Esophagus squamous epithelium (tissue), 4 donors: ENCODE measurements at regions not wholly inside any gene's neighbourhood (a gene's known extent, or its start where the extent isn't known, plus 50 kb on each side); places are given as distances from the start of the nearest gene placed in this dataset.

ENCODE experiments used
- CTCF ChIP-seq, 6 experiments: fragments of 450-650 bp in 4 of 6; fragments of 200-600 bp in 2 of 6; sonication (generic) in 2 of 6; IDR thresholded peaks; one replicate each; pipeline ENCODE4 v1.5.1; 2016 to 2019; ENCODE audit warnings: antibody characterized with exemption in 6 of 6, mild to moderate bottlenecking in 4 of 6, moderate library complexity in 4 of 6
- POLR2A ChIP-seq, 4 donors: fragments of 450-650 bp; IDR thresholded peaks; one replicate each; pipeline ENCODE4 v1.6.1; 2017; ENCODE audit warnings: antibody characterized with exemption in 4 of 4, mild to moderate bottlenecking in 4 of 4, moderate library complexity in 3 of 4

GRCh38 chr13:59250336-59251189 lies 913.2 kb downstream of the DIAPH3 start:
- no peak for TF ChIP-seq CTCF (IDR thresholded peaks at IDR 0.05)
- no peak for TF ChIP-seq POLR2A (IDR thresholded peaks at IDR 0.05)
